ENCODE measurements at regions not wholly inside any gene's neighbourhood (a gene's known extent, or its start where the extent isn't known, plus 50 kb on each side); places are given as distances from the start of the nearest gene placed in this dataset.

GRCh38 chr18:56191334-56191733 is 447.1 kb downstream of the TXNL1 start:
- Histone ChIP-seq H3K9me3 (ENCODE audit: control insufficient read depth, insufficient read depth, low read depth, low read length) (no peaks in the 10 kb centered on the region), H4K20me1 (ENCODE audit: control insufficient read depth, extremely low read depth, insufficient read depth, low read length) (no peaks in the 10 kb centered on the region), H3K4me3 (replicated peaks in 1 of 4; ENCODE audit: control extremely low read depth in 1 of 4, insufficient read depth in 1 of 4, low read depth in 3 of 4, low read length in 4 of 4) (no peak overlapping the region), H3K36me3 (ENCODE audit: control insufficient read depth, insufficient read depth, low read length) (no peaks in the 10 kb centered on the region), H3K27ac (ENCODE audit: insufficient read depth, low read length) (no peak overlapping the region), H2AFZ (ENCODE audit: low read length) (no peak overlapping the region), H3K4me2 (ENCODE audit: extremely low read depth, insufficient read depth, low read length) (no peak overlapping the region), H3K79me2 (ENCODE audit: control insufficient read depth, insufficient read depth, low read length) (no peaks in the 10 kb centered on the region), H3K4me1 (ENCODE audit: control insufficient read depth, extremely low read depth, insufficient read depth, low read length) (no peaks in the 10 kb centered on the region), H3K27me3 (ENCODE audit: control insufficient read depth, insufficient read depth, low read length) (no peaks in the 10 kb centered on the region), H3K9ac (ENCODE audit: insufficient read depth, low read length) (no peak overlapping the region)
- DNase-seq (ENCODE audit: low read depth in 2 of 2), result no peak
- no peak for TF ChIP-seq CTCF (conservative IDR thresholded peaks at IDR 0.05 in 1 of 2, IDR thresholded peaks at IDR 0.05 in 1 of 2; ENCODE audit: low read depth in 1 of 2, low read length in 2 of 2)
- no peak for TF ChIP-seq EZH2 (IDR thresholded peaks at IDR 0.05; ENCODE audit: low read length, missing control alignments)

GRCh38 chr18:56189615-56190014 is 448.8 kb downstream of the TXNL1 start:
- TF ChIP-seq CTCF (conservative IDR thresholded peaks at IDR 0.05 in 1 of 2, IDR thresholded peaks at IDR 0.05 in 1 of 2; ENCODE audit: low read depth in 1 of 2, low read length in 2 of 2), result no peak
- TF ChIP-seq EZH2 (IDR thresholded peaks at IDR 0.05; ENCODE audit: low read length, missing control alignments), result no peak
- Histone ChIP-seq H3K79me2 (ENCODE audit: control insufficient read depth, insufficient read depth, low read length) (no peaks in the 10 kb centered on the region), H3K4me3 (replicated peaks in 1 of 4; ENCODE audit: control extremely low read depth in 1 of 4, insufficient read depth in 1 of 4, low read depth in 3 of 4, low read length in 4 of 4) (no peak overlapping the region), H4K20me1 (ENCODE audit: control insufficient read depth, extremely low read depth, insufficient read depth, low read length) (no peaks in the 10 kb centered on the region), H3K4me1 (ENCODE audit: control insufficient read depth, extremely low read depth, insufficient read depth, low read length) (no peaks in the 10 kb centered on the region), H2AFZ (ENCODE audit: low read length) (no peak overlapping the region), H3K9ac (ENCODE audit: insufficient read depth, low read length) (no peak overlapping the region), H3K36me3 (ENCODE audit: control insufficient read depth, insufficient read depth, low read length) (no peaks in the 10 kb centered on the region), H3K9me3 (ENCODE audit: control insufficient read depth, insufficient read depth, low read depth, low read length) (no peaks in the 10 kb centered on the region), H3K27me3 (ENCODE audit: control insufficient read depth, insufficient read depth, low read length) (no peaks in the 10 kb centered on the region), H3K4me2 (ENCODE audit: extremely low read depth, insufficient read depth, low read length) (no peak overlapping the region), H3K27ac (ENCODE audit: insufficient read depth, low read length) (no peak overlapping the region)
- no peak for DNase-seq (ENCODE audit: low read depth in 2 of 2)

- H2AFZ ChIP-seq (ENCODE audit: low read length), result no peak overlapping the region
- no peak overlapping the region for H3K27ac ChIP-seq (ENCODE audit: insufficient read depth, low read length)
- DNase-seq (ENCODE audit: low read depth in 2 of 2), result no peak
- H3K9ac ChIP-seq (ENCODE audit: insufficient read depth, low read length), result no peak overlapping the region
- no peaks in the 10 kb centered on the region for H3K36me3 ChIP-seq (ENCODE audit: control insufficient read depth, insufficient read depth, low read length)
- H3K27me3 ChIP-seq (ENCODE audit: control insufficient read depth, insufficient read depth, low read length), result no peaks in the 10 kb centered on the region
- no peak overlapping the region for H3K4me3 ChIP-seq (replicated peaks in 1 of 4; ENCODE audit: control extremely low read depth in 1 of 4, insufficient read depth in 1 of 4, low read depth in 3 of 4, low read length in 4 of 4)
- no peaks in the 10 kb centered on the region for H3K9me3 ChIP-seq (ENCODE audit: control insufficient read depth, insufficient read depth, low read depth, low read length)
- H3K4me1 ChIP-seq (ENCODE audit: control insufficient read depth, extremely low read depth, insufficient read depth, low read length), result no peaks in the 10 kb centered on the region
- H3K79me2 ChIP-seq (ENCODE audit: control insufficient read depth, insufficient read depth, low read length), result no peaks in the 10 kb centered on the region
- no peaks in the 10 kb centered on the region for H4K20me1 ChIP-seq (ENCODE audit: control insufficient read depth, extremely low read depth, insufficient read depth, low read length)
- no peak overlapping the region for H3K4me2 ChIP-seq (ENCODE audit: extremely low read depth, insufficient read depth, low read length)
- no peak for TF ChIP-seq EZH2 (IDR thresholded peaks at IDR 0.05; ENCODE audit: low read length, missing control alignments)
- TF ChIP-seq CTCF (conservative IDR thresholded peaks at IDR 0.05 in 1 of 2, IDR thresholded peaks at IDR 0.05 in 1 of 2; ENCODE audit: low read depth in 1 of 2, low read length in 2 of 2), result no peak
Observed at GRCh38 chr18:56188529-56189275, 449.7 kb downstream of the TXNL1 start.

Measured in fibroblast of lung (primary cell).